ENCODE measurements at regions not wholly inside any gene's neighbourhood (a gene's known extent, or its start where the extent isn't known, plus 50 kb on each side); places are given as distances from the start of the nearest gene placed in this dataset.
"Not testable (repeated sequence)": the region's sequence is repeated elsewhere in the genome, so short reads cannot be mapped to it uniquely, and the experiment has no call there.

DNA sequence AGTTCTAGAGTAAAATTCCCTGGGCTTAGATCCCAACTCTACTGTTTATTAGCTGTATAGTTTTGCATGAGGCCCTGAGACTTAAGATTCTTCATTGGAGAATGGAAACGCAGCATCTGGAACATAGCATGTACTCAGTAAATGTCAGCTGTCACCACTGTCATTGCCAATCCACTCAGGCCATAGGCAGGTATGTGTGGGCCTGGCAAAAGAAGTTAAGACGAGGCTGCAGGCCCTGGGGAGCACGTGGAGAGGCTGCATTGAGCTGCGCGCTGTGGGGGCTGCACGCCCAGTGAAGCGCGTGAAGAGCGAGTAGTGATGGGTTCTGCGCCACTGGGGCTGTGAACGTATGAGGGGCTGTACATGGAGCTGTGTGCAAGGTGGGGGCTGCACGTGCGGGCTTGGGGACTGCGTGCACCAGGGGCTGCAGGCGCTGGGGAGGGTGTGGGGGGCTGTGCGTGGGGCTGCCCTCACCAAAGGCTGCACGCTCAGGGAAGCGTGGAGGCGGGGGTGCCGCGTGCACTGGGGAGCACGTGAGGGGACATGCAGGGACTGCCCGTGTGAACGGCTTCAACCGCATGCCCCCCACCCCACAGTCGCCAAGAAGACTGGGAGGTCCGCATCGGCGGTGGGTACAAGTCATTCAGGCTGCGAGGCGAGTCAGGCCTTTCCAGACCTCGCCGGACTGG lies 85.5 kb downstream of the PRR15 start:
- no peaks in the 10 kb centered on the region for H3K9me3 ChIP-seq (ENCODE audit: control insufficient read depth, low read length)
- no peaks in the 10 kb centered on the region for H3K36me3 ChIP-seq (ENCODE audit: control insufficient read depth, insufficient read depth, low read length)
- TF ChIP-seq, protein P1, sequence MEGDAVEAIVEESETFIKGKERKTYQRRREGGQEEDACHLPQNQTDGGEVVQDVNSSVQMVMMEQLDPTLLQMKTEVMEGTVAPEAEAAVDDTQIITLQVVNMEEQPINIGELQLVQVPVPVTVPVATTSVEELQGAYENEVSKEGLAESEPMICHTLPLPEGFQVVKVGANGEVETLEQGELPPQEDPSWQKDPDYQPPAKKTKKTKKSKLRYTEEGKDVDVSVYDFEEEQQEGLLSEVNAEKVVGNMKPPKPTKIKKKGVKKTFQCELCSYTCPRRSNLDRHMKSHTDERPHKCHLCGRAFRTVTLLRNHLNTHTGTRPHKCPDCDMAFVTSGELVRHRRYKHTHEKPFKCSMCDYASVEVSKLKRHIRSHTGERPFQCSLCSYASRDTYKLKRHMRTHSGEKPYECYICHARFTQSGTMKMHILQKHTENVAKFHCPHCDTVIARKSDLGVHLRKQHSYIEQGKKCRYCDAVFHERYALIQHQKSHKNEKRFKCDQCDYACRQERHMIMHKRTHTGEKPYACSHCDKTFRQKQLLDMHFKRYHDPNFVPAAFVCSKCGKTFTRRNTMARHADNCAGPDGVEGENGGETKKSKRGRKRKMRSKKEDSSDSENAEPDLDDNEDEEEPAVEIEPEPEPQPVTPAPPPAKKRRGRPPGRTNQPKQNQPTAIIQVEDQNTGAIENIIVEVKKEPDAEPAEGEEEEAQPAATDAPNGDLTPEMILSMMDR (IDR thresholded peaks at IDR 0.05) = no peak

GRCh38 chr7:29649876-29650275 lies 86.2 kb downstream of the PRR15 start:
- Histone ChIP-seq H3K4me2 (ENCODE audit: low read length) (no peak overlapping the region), H3K27me3 (ENCODE audit: control insufficient read depth, insufficient read depth, low read length) (no peaks in the 10 kb centered on the region), H3K4me3 (ENCODE audit: low read depth, low read length) (no peak overlapping the region), H3K9me3 (ENCODE audit: control insufficient read depth, low read length) (no peaks in the 10 kb centered on the region), H3K4me1 (peaks cover 6% of the 10 kb centered on the region), H3K9ac (no peak overlapping the region), H3K27ac (no peak overlapping the region), H3K79me2 (peaks cover 4% of the 10 kb centered on the region), H3K36me3 (ENCODE audit: control insufficient read depth, insufficient read depth, low read length) (no peaks in the 10 kb centered on the region), H2AFZ (no peak overlapping the region)
- TF ChIP-seq, protein P1 (IDR thresholded peaks at IDR 0.05) = no peak

More for the DNA sequence above, 85.5 kb downstream of the PRR15 start:
- H3K9ac ChIP-seq = no peak overlapping the region
- H3K79me2 ChIP-seq = peaks cover 4% of the 10 kb centered on the region
- H2AFZ ChIP-seq = no peak overlapping the region
- H3K27me3 ChIP-seq (ENCODE audit: control insufficient read depth, insufficient read depth, low read length) = no peaks in the 10 kb centered on the region
- H3K27ac ChIP-seq = no peak overlapping the region
- no peak overlapping the region for H3K4me3 ChIP-seq (ENCODE audit: low read depth, low read length)
- no peak overlapping the region for H3K4me2 ChIP-seq (ENCODE audit: low read length)
- peaks cover 6% of the 10 kb centered on the region for H3K4me1 ChIP-seq

DNA sequence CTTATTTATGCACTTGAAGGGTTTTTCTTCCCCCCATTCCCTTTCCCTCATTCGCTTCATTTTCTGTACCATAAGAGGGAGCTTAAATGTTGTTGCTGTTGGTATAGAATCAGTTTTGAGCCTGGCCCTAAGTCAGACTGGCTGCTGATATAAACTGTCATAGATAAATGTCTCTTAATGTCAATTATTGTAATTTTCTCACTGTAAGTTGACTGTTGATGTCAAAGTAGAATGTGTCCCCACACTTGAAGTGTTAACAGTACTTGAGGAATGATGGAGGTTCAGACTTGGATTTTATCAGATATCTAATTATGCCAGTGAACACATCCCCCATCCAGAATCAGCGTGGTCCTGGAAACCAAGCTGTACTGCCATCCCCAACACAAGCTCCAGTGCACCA lies 87.8 kb downstream of the PRR15 start:
- no peak overlapping the region for H3K4me2 ChIP-seq (ENCODE audit: low read length)
- no peak overlapping the region for H3K9ac ChIP-seq
- H3K9me3 ChIP-seq (ENCODE audit: control insufficient read depth, low read length) = no peaks in the 10 kb centered on the region
- H3K36me3 ChIP-seq (ENCODE audit: control insufficient read depth, insufficient read depth, low read length) = no peaks in the 10 kb centered on the region
- no peak overlapping the region for H3K4me3 ChIP-seq (ENCODE audit: low read depth, low read length)
- TF ChIP-seq, protein P1 (IDR thresholded peaks at IDR 0.05) = no peak
- H3K4me1 ChIP-seq = peaks cover 6% of the 10 kb centered on the region
- no peaks in the 10 kb centered on the region for H3K27me3 ChIP-seq (ENCODE audit: control insufficient read depth, insufficient read depth, low read length)
- H2AFZ ChIP-seq = no peak overlapping the region
- peaks cover 4% of the 10 kb centered on the region for H3K79me2 ChIP-seq
- H3K27ac ChIP-seq = no peak overlapping the region

- Histone ChIP-seq H3K36me3 (ENCODE audit: control insufficient read depth, insufficient read depth, low read length) (no peaks in the 10 kb centered on the region), H3K27me3 (ENCODE audit: control insufficient read depth, insufficient read depth, low read length) (no peaks in the 10 kb centered on the region), H3K4me2 (ENCODE audit: low read length) (peak overlapping the region; percentile 18), H3K9me3 (ENCODE audit: control insufficient read depth, low read length) (no peaks in the 10 kb centered on the region), H3K27ac (no peak overlapping the region), H3K9ac (no peak overlapping the region), H3K4me3 (ENCODE audit: low read depth, low read length) (no peak overlapping the region), H3K79me2 (peaks cover 4% of the 10 kb centered on the region), H3K4me1 (peaks cover 6% of the 10 kb centered on the region), H2AFZ (no peak overlapping the region)
- TF ChIP-seq, protein P1 (IDR thresholded peaks at IDR 0.05) = no peak
Measured at GRCh38 chr7:29652556-29652955, 88.9 kb downstream of the PRR15 start.

- not testable (repeated sequence) for H3K4me3 ChIP-seq (ENCODE audit: low read depth, low read length); H3K4me2 ChIP-seq (ENCODE audit: low read length); H3K36me3 ChIP-seq (ENCODE audit: control insufficient read depth, insufficient read depth, low read length); H3K27ac ChIP-seq; H3K9me3 ChIP-seq (ENCODE audit: control insufficient read depth, low read length); H3K4me1 ChIP-seq; H2AFZ ChIP-seq; H3K9ac ChIP-seq; H3K79me2 ChIP-seq; H3K27me3 ChIP-seq (ENCODE audit: control insufficient read depth, insufficient read depth, low read length)
Measured at GRCh38 chr7:29654340-29654739, 90.7 kb downstream of the PRR15 start.

Measured in parathyroid adenoma (tissue), 2 donors.